Activated naive CD8-positive, alpha-beta T cell (primary cell): ENCODE measurements at regions not wholly inside any gene's neighbourhood (a gene's known extent, or its start where the extent isn't known, plus 50 kb on each side); places are given as distances from the start of the nearest gene placed in this dataset.
A peak's percentile ranks its signal among the peaks of the same experiment; 100 is the strongest.

Experiments used
- H3K27ac Mint-ChIP-seq: one replicate; pipeline ENCODE4 v1.8.0; 2021; ENCODE audit warnings: mixed read lengths
- H3K27me3 Mint-ChIP-seq: one replicate; pipeline ENCODE4 v1.8.0; 2021; ENCODE audit warnings: mixed read lengths
- H3K36me3 Mint-ChIP-seq: one replicate; pipeline ENCODE4 v1.8.0; 2021; ENCODE audit warnings: mixed read lengths
- H3K4me1 Mint-ChIP-seq: one replicate; pipeline ENCODE4 v1.8.0; 2021; ENCODE audit warnings: low read depth, mixed read lengths
- H3K4me3 Mint-ChIP-seq: one replicate; pipeline ENCODE4 v1.8.0; 2021; ENCODE audit warnings: mild to moderate bottlenecking, mixed read lengths
- H3K9me3 Mint-ChIP-seq: one replicate; pipeline ENCODE4 v1.8.0; 2021; ENCODE audit warnings: low read depth, mixed read lengths

- peaks cover 6% of the 10 kb centered on the region for H3K36me3 Mint-ChIP-seq
- H3K27me3 Mint-ChIP-seq: no peaks in the 10 kb centered on the region
Observed at GRCh38 chr1:84090447-84091245, 53.4 kb upstream of the PRKACB start.

GRCh38 chr1:84089867-84090266 is 54.2 kb upstream of the PRKACB start:
- Mint-ChIP-seq H3K4me3 (peak overlapping the region; percentile 4), H3K27ac (peak overlapping the region; percentile 68)

More at GRCh38 chr1:84090447-84091245, 53.4 kb upstream of the PRKACB start:
- H3K9me3 Mint-ChIP-seq: no peaks in the 10 kb centered on the region
- peak overlapping the region; percentile 80 for H3K4me3 Mint-ChIP-seq
- H3K4me1 Mint-ChIP-seq: peaks cover 36% of the 10 kb centered on the region
- peak overlapping the region; percentile 62 for H3K27ac Mint-ChIP-seq

GRCh38 chr1:84089465-84089864 is 54.6 kb upstream of the PRKACB start:
- no peaks in the 10 kb centered on the region for H3K36me3 Mint-ChIP-seq
- H3K9me3 Mint-ChIP-seq: no peaks in the 10 kb centered on the region
- H3K27me3 Mint-ChIP-seq: no peaks in the 10 kb centered on the region
- peak overlapping the region; percentile 9 for H3K27ac Mint-ChIP-seq
- H3K4me3 Mint-ChIP-seq: peak overlapping the region; percentile 4
- peaks cover 36% of the 10 kb centered on the region for H3K4me1 Mint-ChIP-seq

More at GRCh38 chr1:84089867-84090266, 54.2 kb upstream of the PRKACB start:
- Mint-ChIP-seq H3K36me3 (peaks cover under 1% of the 10 kb centered on the region), H3K4me1 (peaks cover 36% of the 10 kb centered on the region), H3K27me3 (no peaks in the 10 kb centered on the region), H3K9me3 (no peaks in the 10 kb centered on the region)

GRCh38 chr1:84086616-84087015 is 57.5 kb upstream of the PRKACB start:
- Mint-ChIP-seq H3K4me3 (no peak overlapping the region), H3K27ac (no peak overlapping the region), H3K36me3 (no peaks in the 10 kb centered on the region), H3K9me3 (no peaks in the 10 kb centered on the region), H3K27me3 (no peaks in the 10 kb centered on the region), H3K4me1 (peaks cover 28% of the 10 kb centered on the region)

GRCh38 chr1:84086189-84086588 is 57.9 kb upstream of the PRKACB start:
- no peak overlapping the region for H3K27ac Mint-ChIP-seq
- H3K36me3 Mint-ChIP-seq: no peaks in the 10 kb centered on the region
- peaks cover 24% of the 10 kb centered on the region for H3K4me1 Mint-ChIP-seq
- no peaks in the 10 kb centered on the region for H3K9me3 Mint-ChIP-seq
- H3K27me3 Mint-ChIP-seq: no peaks in the 10 kb centered on the region
- no peak overlapping the region for H3K4me3 Mint-ChIP-seq

- Mint-ChIP-seq H3K4me3 (no peak overlapping the region), H3K36me3 (no peaks in the 10 kb centered on the region), H3K27ac (no peak overlapping the region), H3K9me3 (no peaks in the 10 kb centered on the region), H3K27me3 (no peaks in the 10 kb centered on the region), H3K4me1 (peaks cover 12% of the 10 kb centered on the region)
Observed at GRCh38 chr1:84083307-84083706, 60.8 kb upstream of the PRKACB start.

GRCh38 chr1:84078842-84079202 is 65.2 kb upstream of the PRKACB start:
- H3K9me3 Mint-ChIP-seq: no peaks in the 10 kb centered on the region
- H3K4me1 Mint-ChIP-seq: peaks cover 21% of the 10 kb centered on the region
- peak overlapping the region; percentile 25 for H3K27ac Mint-ChIP-seq
- H3K4me3 Mint-ChIP-seq: peak overlapping the region; percentile 87
- no peaks in the 10 kb centered on the region for H3K27me3 Mint-ChIP-seq
- no peaks in the 10 kb centered on the region for H3K36me3 Mint-ChIP-seq

- Mint-ChIP-seq H3K27ac (no peak overlapping the region), H3K4me3 (peak overlapping the region; percentile 87), H3K36me3 (no peaks in the 10 kb centered on the region), H3K4me1 (peaks cover 21% of the 10 kb centered on the region), H3K27me3 (no peaks in the 10 kb centered on the region), H3K9me3 (no peaks in the 10 kb centered on the region)
Observed at GRCh38 chr1:84078108-84078841, 65.8 kb upstream of the PRKACB start.

GRCh38 chr1:84077476-84078107 is 66.5 kb upstream of the PRKACB start:
- Mint-ChIP-seq H3K27me3 (no peaks in the 10 kb centered on the region), H3K36me3 (no peaks in the 10 kb centered on the region), H3K27ac (peak overlapping the region; percentile 85), H3K4me3 (peak overlapping the region; percentile 91), H3K9me3 (no peaks in the 10 kb centered on the region), H3K4me1 (peaks cover 21% of the 10 kb centered on the region)

GRCh38 chr1:84073266-84073665 is 70.8 kb upstream of the PRKACB start:
- Mint-ChIP-seq H3K4me1 (peaks cover 9% of the 10 kb centered on the region), H3K27ac (no peak overlapping the region), H3K36me3 (peaks cover 6% of the 10 kb centered on the region), H3K4me3 (no peak overlapping the region), H3K9me3 (peaks cover 9% of the 10 kb centered on the region), H3K27me3 (peaks cover 7% of the 10 kb centered on the region)

- peaks cover 6% of the 10 kb centered on the region for H3K36me3 Mint-ChIP-seq
- H3K4me1 Mint-ChIP-seq: peaks cover 1% of the 10 kb centered on the region
- peaks cover 7% of the 10 kb centered on the region for H3K27me3 Mint-ChIP-seq
- no peak overlapping the region for H3K4me3 Mint-ChIP-seq
- no peak overlapping the region for H3K27ac Mint-ChIP-seq
- H3K9me3 Mint-ChIP-seq: peaks cover 9% of the 10 kb centered on the region
Observed at GRCh38 chr1:84069236-84069845, 70.4 kb upstream of the TTLL7 start.

GRCh38 chr1:84062496-84062895 is 63.6 kb upstream of the TTLL7 start:
- Mint-ChIP-seq H3K9me3 (no peaks in the 10 kb centered on the region), H3K4me3 (no peak overlapping the region), H3K36me3 (no peaks in the 10 kb centered on the region), H3K27ac (no peak overlapping the region), H3K4me1 (peaks cover 1% of the 10 kb centered on the region), H3K27me3 (peaks cover 9% of the 10 kb centered on the region)

- Mint-ChIP-seq H3K4me1 (peaks cover 1% of the 10 kb centered on the region), H3K36me3 (no peaks in the 10 kb centered on the region), H3K9me3 (no peaks in the 10 kb centered on the region), H3K27me3 (peaks cover 9% of the 10 kb centered on the region), H3K27ac (no peak overlapping the region), H3K4me3 (no peak overlapping the region)
Observed at GRCh38 chr1:84061336-84061735, 62.4 kb upstream of the TTLL7 start.

- Mint-ChIP-seq H3K36me3 (no peaks in the 10 kb centered on the region), H3K27ac (no peak overlapping the region), H3K9me3 (no peaks in the 10 kb centered on the region)
Observed at GRCh38 chr1:84060781-84061180, 61.8 kb upstream of the TTLL7 start.

GRCh38 chr1:84048820-84049219 is 49.9 kb upstream of the TTLL7 start:
- H3K9me3 Mint-ChIP-seq: no peaks in the 10 kb centered on the region
- H3K4me3 Mint-ChIP-seq: no peak overlapping the region
- no peaks in the 10 kb centered on the region for H3K36me3 Mint-ChIP-seq
- no peaks in the 10 kb centered on the region for H3K4me1 Mint-ChIP-seq
- peaks cover 1% of the 10 kb centered on the region for H3K27me3 Mint-ChIP-seq
- no peak overlapping the region for H3K27ac Mint-ChIP-seq

More at GRCh38 chr1:84060781-84061180, 61.8 kb upstream of the TTLL7 start:
- H3K4me1 Mint-ChIP-seq: no peaks in the 10 kb centered on the region
- H3K27me3 Mint-ChIP-seq: peaks cover 9% of the 10 kb centered on the region
- H3K4me3 Mint-ChIP-seq: no peak overlapping the region
